KMS-11 (cell line): ENCODE measurements at regions not wholly inside any gene's neighbourhood (a gene's known extent, or its start where the extent isn't known, plus 50 kb on each side); places are given as distances from the start of the nearest gene placed in this dataset.
"Not testable (repeated sequence)": the region's sequence is repeated elsewhere in the genome, so short reads cannot be mapped to it uniquely, and the experiment has no call there.

Experiments
- H2AFZ ChIP-seq: fragments of 200-600 bp; sonication (generic); 2 replicates; pipeline ENCODE4 v1.6.1; 2016; ENCODE audit warnings: antibody characterized with exemption, mixed run types, low read depth
- H3K27ac ChIP-seq: fragments of 200-600 bp; sonication (generic); 2 replicates; pipeline ENCODE4 v1.6.1; 2016; ENCODE audit warnings: mild to moderate bottlenecking, mixed run types
- H3K27me3 ChIP-seq: fragments of 200-600 bp; sonication (generic); 2 replicates; pipeline ENCODE4 v1.6.1; 2017; ENCODE audit warnings: mild to moderate bottlenecking, low read depth, mixed run types, moderate library complexity; ENCODE audit not compliant: insufficient read depth
- H3K36me3 ChIP-seq: fragments of 200-600 bp; sonication (generic); 2 replicates; pipeline ENCODE4 v1.6.1; 2017; ENCODE audit warnings: mild to moderate bottlenecking, mixed run types; ENCODE audit not compliant: insufficient read depth
- H3K4me1 ChIP-seq: fragments of 200-600 bp; sonication (generic); 2 replicates; pipeline ENCODE4 v1.6.1; 2016; ENCODE audit warnings: mild to moderate bottlenecking, low read depth, mixed run types; ENCODE audit not compliant: poor library complexity, severe bottlenecking
- H3K4me2 ChIP-seq: fragments of 200-600 bp; sonication (generic); 2 replicates; pipeline ENCODE4 v1.7.0; 2016; ENCODE audit warnings: mild to moderate bottlenecking, mixed run types
- H3K4me3 ChIP-seq: fragments of 200-600 bp; sonication (generic); IDR thresholded peaks from 2 replicates; pipeline ENCODE4 v1.6.1; 2017; ENCODE audit warnings: low read depth, low read length, mixed read lengths; ENCODE audit not compliant: insufficient read depth
- H3K79me2 ChIP-seq: fragments of 200-600 bp; sonication (generic); 2 replicates; pipeline ENCODE4 v1.6.1; 2016; ENCODE audit warnings: low read depth, mixed run types; ENCODE audit not compliant: insufficient read depth
- H3K9ac ChIP-seq: fragments of 200-600 bp; sonication (generic); 2 replicates; pipeline ENCODE4 v1.6.1; 2016; ENCODE audit warnings: mild to moderate bottlenecking, mixed run types
- H4K20me1 ChIP-seq: fragments of 200-600 bp; sonication (generic); 2 replicates; pipeline ENCODE4 v1.6.1; 2016; ENCODE audit warnings: mild to moderate bottlenecking, mixed run types; ENCODE audit not compliant: insufficient read depth
- TF ChIP-seq, protein P1 (sequence below): fragments of 200-600 bp; sonication (generic); conservative IDR thresholded peaks from 2 replicates; pipeline ENCODE4 v1.6.1; 2017; ENCODE audit warnings: low read depth, mild to moderate bottlenecking, antibody characterized with exemption, low read length, moderate library complexity, mixed read lengths

GRCh38 chr6:115539531-115539930 is 521.2 kb downstream of the FRK start:
- Histone ChIP-seq H3K27ac (no peak overlapping the region), H4K20me1 (no peaks in the 10 kb centered on the region), H3K4me1 (no peaks in the 10 kb centered on the region), H3K9ac (no peak overlapping the region), H3K4me3 (no peak overlapping the region), H2AFZ (no peak overlapping the region), H3K36me3 (no peaks in the 10 kb centered on the region), H3K79me2 (no peaks in the 10 kb centered on the region), H3K27me3 (no peaks in the 10 kb centered on the region), H3K4me2 (no peak overlapping the region)
- TF ChIP-seq, protein P1, sequence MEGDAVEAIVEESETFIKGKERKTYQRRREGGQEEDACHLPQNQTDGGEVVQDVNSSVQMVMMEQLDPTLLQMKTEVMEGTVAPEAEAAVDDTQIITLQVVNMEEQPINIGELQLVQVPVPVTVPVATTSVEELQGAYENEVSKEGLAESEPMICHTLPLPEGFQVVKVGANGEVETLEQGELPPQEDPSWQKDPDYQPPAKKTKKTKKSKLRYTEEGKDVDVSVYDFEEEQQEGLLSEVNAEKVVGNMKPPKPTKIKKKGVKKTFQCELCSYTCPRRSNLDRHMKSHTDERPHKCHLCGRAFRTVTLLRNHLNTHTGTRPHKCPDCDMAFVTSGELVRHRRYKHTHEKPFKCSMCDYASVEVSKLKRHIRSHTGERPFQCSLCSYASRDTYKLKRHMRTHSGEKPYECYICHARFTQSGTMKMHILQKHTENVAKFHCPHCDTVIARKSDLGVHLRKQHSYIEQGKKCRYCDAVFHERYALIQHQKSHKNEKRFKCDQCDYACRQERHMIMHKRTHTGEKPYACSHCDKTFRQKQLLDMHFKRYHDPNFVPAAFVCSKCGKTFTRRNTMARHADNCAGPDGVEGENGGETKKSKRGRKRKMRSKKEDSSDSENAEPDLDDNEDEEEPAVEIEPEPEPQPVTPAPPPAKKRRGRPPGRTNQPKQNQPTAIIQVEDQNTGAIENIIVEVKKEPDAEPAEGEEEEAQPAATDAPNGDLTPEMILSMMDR, result no peak

DNA sequence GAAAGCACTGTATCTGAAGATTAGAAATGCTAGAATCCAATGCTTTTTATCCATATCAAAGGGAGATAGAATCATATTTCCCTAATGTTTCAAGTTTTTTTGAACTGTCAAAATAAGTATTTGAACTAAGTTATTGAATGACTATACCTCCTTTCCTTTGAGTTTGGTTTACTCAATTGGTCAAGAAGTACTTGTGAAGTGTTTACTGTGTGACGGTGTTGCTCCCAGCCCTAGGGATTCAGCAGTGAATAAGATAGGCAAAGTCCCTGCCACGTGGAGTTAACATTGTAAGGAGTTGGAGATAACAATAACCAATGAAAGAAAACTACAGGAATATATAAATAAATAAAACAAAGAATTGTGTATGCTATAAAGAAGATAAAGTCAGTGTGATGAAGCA is 535.9 kb downstream of the FRK start:
- H2AFZ ChIP-seq, result no peak overlapping the region
- no peak overlapping the region for H3K9ac ChIP-seq
- TF ChIP-seq, protein P1, result no peak
- H3K4me1 ChIP-seq, result no peaks in the 10 kb centered on the region
- H3K36me3 ChIP-seq, result no peaks in the 10 kb centered on the region
- no peak overlapping the region for H3K4me2 ChIP-seq
- no peaks in the 10 kb centered on the region for H3K79me2 ChIP-seq
- H4K20me1 ChIP-seq, result no peaks in the 10 kb centered on the region
- H3K4me3 ChIP-seq, result no peak overlapping the region
- no peak overlapping the region for H3K27ac ChIP-seq
- no peaks in the 10 kb centered on the region for H3K27me3 ChIP-seq

DNA sequence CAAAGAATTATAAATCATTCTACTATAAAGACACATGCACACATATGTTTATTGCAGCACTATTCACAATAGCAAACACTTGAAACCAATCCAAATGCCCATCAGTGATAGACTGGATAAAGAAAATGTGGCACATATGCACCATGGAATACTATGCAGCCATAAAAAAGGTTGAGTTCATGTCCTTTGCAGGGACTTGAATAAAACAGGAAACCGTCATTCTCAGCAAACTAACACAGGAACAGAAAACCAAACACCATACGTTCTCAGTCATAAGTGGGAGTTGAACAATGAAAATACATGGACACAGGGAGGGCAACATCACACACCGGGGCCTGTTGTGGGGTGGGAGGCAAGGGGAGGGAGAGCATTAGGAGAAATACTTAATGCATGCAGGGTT is 538.9 kb downstream of the FRK start:
- H2AFZ ChIP-seq, H3K27ac ChIP-seq, H3K4me2 ChIP-seq, H4K20me1 ChIP-seq, H3K9ac ChIP-seq, H3K79me2 ChIP-seq, H3K4me1 ChIP-seq, H3K36me3 ChIP-seq, H3K27me3 ChIP-seq, H3K4me3 ChIP-seq: not testable (repeated sequence)

- TF ChIP-seq, protein P1, result no peak
- Histone ChIP-seq H4K20me1 (no peaks in the 10 kb centered on the region), H3K4me1 (no peaks in the 10 kb centered on the region), H3K9ac (no peak overlapping the region), H3K4me2 (no peak overlapping the region), H3K27ac (no peak overlapping the region), H2AFZ (no peak overlapping the region), H3K36me3 (no peaks in the 10 kb centered on the region), H3K4me3 (no peak overlapping the region), H3K27me3 (no peaks in the 10 kb centered on the region), H3K79me2 (no peaks in the 10 kb centered on the region)
Observed at GRCh38 chr6:115514656-115515055, 546.0 kb downstream of the FRK start.

DNA sequence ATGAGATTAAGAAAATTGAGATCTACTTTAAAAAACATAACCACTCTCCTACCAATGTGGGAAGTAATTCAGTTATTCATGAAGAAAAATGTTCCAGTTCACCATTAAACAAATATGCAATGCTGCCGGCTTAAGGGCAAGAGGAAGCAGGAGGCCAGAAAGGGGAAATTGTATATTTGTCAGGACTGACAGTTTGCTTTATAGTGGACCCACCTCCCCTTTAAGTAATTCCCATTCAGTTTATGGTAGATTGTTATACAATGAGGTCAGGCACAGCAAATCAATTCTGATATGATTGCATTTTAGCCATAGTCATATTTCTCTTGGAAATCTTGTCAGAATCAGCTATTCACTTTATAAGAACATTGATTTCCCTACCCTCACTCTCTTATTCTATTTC is 547.8 kb downstream of the FRK start:
- H2AFZ ChIP-seq, result no peak overlapping the region
- H3K36me3 ChIP-seq, result no peaks in the 10 kb centered on the region
- no peak overlapping the region for H3K4me3 ChIP-seq
- H4K20me1 ChIP-seq, result no peaks in the 10 kb centered on the region
- H3K79me2 ChIP-seq, result no peaks in the 10 kb centered on the region
- H3K4me1 ChIP-seq, result no peaks in the 10 kb centered on the region
- H3K27ac ChIP-seq, result no peak overlapping the region
- H3K9ac ChIP-seq, result no peak overlapping the region
- TF ChIP-seq, protein P1, result no peak
- no peak overlapping the region for H3K4me2 ChIP-seq
- no peaks in the 10 kb centered on the region for H3K27me3 ChIP-seq
